A549 (cell line): ENCODE measurements at regions not wholly inside any gene's neighbourhood (a gene's known extent, or its start where the extent isn't known, plus 50 kb on each side); places are given as distances from the start of the nearest gene placed in this dataset.

Source experiments
- ATAC-seq, 2 experiments: fragments of 200-7000 bp in 1 of 2; fragments of >200 bp in 1 of 2; cut with Nextera tagmentation in 1 of 2; cut with Tn5 transposase in 1 of 2; 3 replicates each; pipeline versions ENCODE4 v1.8.0 to v1.9.1; 2018 to 2020; ENCODE audit warnings: mild to moderate bottlenecking in 1 of 2, moderate library complexity in 1 of 2
- CTCF ChIA-PET: fragments of 300-600 bp; sonication (Branson Sonifier 250); formaldehyde crosslinking; extraction: SDS; loops from one replicate; lab custom pipeline; 2021; ENCODE audit warnings: antibody characterized with exemption, inconsistent platforms; lab: Yijun Ruan, JAX
- POLR2A ChIA-PET: fragments of 350-600 bp; formaldehyde crosslinking; extraction: SDS; loops from one replicate; lab custom pipeline; 2021; ENCODE audit warnings: antibody characterized with exemption, inconsistent platforms; lab: Yijun Ruan, JAX
- DNase-seq, 2 experiments: peaks; one replicate each; pipeline versions ENCODE4 v3.0.0 to v3.0.0-alpha.2; 2011 to 2016; ENCODE audit warnings: low read depth in 1 of 2, low spot score in 1 of 2
- FAIRE-seq: peaks from 2 replicates; lab custom pipeline; 2011; peaks lifted over from hg19 to GRCh38; lab: Jason Lieb, UNC
- H3K27ac ChIP-seq, 2 experiments: fragments of >200 bp; sonication (Bioruptor Twin); formaldehyde crosslinking; 3 replicates each; pipeline ENCODE4 v1.5.1; 2016 to 2017
- H3K4me1 ChIP-seq: fragments of >200 bp; sonication (Bioruptor Twin); formaldehyde crosslinking; 3 replicates; pipeline ENCODE4 v1.6.1; 2016
- H3K4me2 ChIP-seq: fragments of >200 bp; sonication (Bioruptor Twin); formaldehyde crosslinking; 3 replicates; pipeline ENCODE4 v1.6.1; 2016
- H3K4me3 ChIP-seq: fragments of >200 bp; sonication (Bioruptor Twin); formaldehyde crosslinking; 3 replicates; pipeline ENCODE4 v1.5.1; 2016
- H3K9me3 ChIP-seq: fragments of >200 bp; sonication (Bioruptor Twin); formaldehyde crosslinking; 3 replicates; pipeline ENCODE4 v1.6.1; 2016
- ATOH8 ChIP-seq: fragments of 250-450 bp; sonication (Bioruptor Pico); IDR thresholded peaks from 2 replicates; pipeline ENCODE4 v1.5.0; 2020; ENCODE audit warnings: low read depth, mild to moderate bottlenecking, moderate library complexity
- BHLHE40 ChIP-seq: IDR thresholded peaks from 2 replicates; pipeline ENCODE4 v1.6.1; 2012; ENCODE audit warnings: low read depth, low read length, inconsistent platforms
- CEBPB ChIP-seq, 2 experiments: fragments of >200 bp in 1 of 2; sonication (Bioruptor Twin) in 1 of 2; formaldehyde crosslinking in 1 of 2; IDR thresholded peaks; 2 replicates each; pipeline ENCODE4 v1.6.1; 2012 to 2016
- CHD2 ChIP-seq: fragments of 150-350 bp; IDR thresholded peaks from 2 replicates; pipeline ENCODE4 v1.6.1; 2014; ENCODE audit warnings: low read length; ENCODE audit not compliant: partially characterized antibody
- CTCF ChIP-seq: fragments of >200 bp; sonication (Bioruptor Twin); formaldehyde crosslinking; IDR thresholded peaks from 3 replicates; pipeline ENCODE4 v1.5.1; 2016
- ELK1 ChIP-seq: fragments of 150-350 bp; IDR thresholded peaks from 2 replicates; pipeline ENCODE4 v1.6.1; 2014; ENCODE audit warnings: low read depth, mild to moderate bottlenecking, low read length
- EP300 ChIP-seq, 2 experiments: fragments of >200 bp; sonication (Bioruptor Twin); formaldehyde crosslinking; IDR thresholded peaks; 2 replicates in 1 of 2; 3 replicates in 1 of 2; pipeline ENCODE4 v1.6.1; 2016 to 2017
- GATA3 ChIP-seq: IDR thresholded peaks from 2 replicates; pipeline ENCODE4 v1.6.1; 2012; ENCODE audit warnings: borderline replicate concordance
- HDAC2 ChIP-seq: fragments of 200-600 bp; sonication (generic); IDR thresholded peaks from 2 replicates; pipeline ENCODE4 v1.6.1; 2016
- HEYL ChIP-seq: fragments of 250-450 bp; sonication (Bioruptor Pico); IDR thresholded peaks from 2 replicates; pipeline ENCODE4 v1.8.0; 2021; ENCODE audit warnings: mild to moderate bottlenecking, moderate library complexity
- HOXA7 ChIP-seq: fragments of 250-450 bp; sonication (Bioruptor Pico); IDR thresholded peaks from 2 replicates; pipeline ENCODE4 v1.5.0; 2020; ENCODE audit warnings: mild to moderate bottlenecking, moderate library complexity
- HOXB13 ChIP-seq: fragments of 250-450 bp; sonication (Bioruptor Pico); IDR thresholded peaks from 2 replicates; pipeline ENCODE4 v1.5.0; 2020; ENCODE audit warnings: low read depth, mild to moderate bottlenecking, moderate library complexity
- HOXB5 ChIP-seq: fragments of 250-450 bp; sonication (Bioruptor Pico); IDR thresholded peaks from 2 replicates; pipeline ENCODE4 v1.5.0; 2020; ENCODE audit warnings: mild to moderate bottlenecking, moderate library complexity
- JUNB ChIP-seq: fragments of >200 bp; sonication (Bioruptor Twin); formaldehyde crosslinking; IDR thresholded peaks from 2 replicates; pipeline ENCODE4 v1.6.1; 2016
- KDM5A ChIP-seq: fragments of 200-600 bp; sonication (generic); IDR thresholded peaks from 2 replicates; pipeline ENCODE4 v1.6.1; 2016; ENCODE audit warnings: antibody characterized with exemption, mild to moderate bottlenecking
- MAFK ChIP-seq: fragments of 450-650 bp; IDR thresholded peaks from 2 replicates; pipeline ENCODE4 v1.6.1; 2014; ENCODE audit not compliant: partially characterized antibody
- MAX ChIP-seq: IDR thresholded peaks from 2 replicates; pipeline ENCODE4 v1.6.1; 2012
- MAZ ChIP-seq: fragments of 150-350 bp; IDR thresholded peaks from 2 replicates; pipeline ENCODE4 v1.6.1; 2014; ENCODE audit warnings: antibody characterized with exemption, low read depth, low read length, borderline replicate concordance
- MYC ChIP-seq: IDR thresholded peaks from 2 replicates; pipeline ENCODE4 v1.6.1; 2012; ENCODE audit warnings: mild to moderate bottlenecking, inconsistent platforms, low read length, improper control_type of control experiment, borderline replicate concordance
- PHF8 ChIP-seq: fragments of 200-600 bp; sonication (generic); IDR thresholded peaks from 2 replicates; pipeline ENCODE4 v1.6.1; 2016; ENCODE audit warnings: low read depth, mild to moderate bottlenecking, antibody characterized with exemption, moderate library complexity, borderline replicate concordance
- POLR2A ChIP-seq: IDR thresholded peaks from 2 replicates; pipeline ENCODE4 v1.6.1; 2012; ENCODE audit warnings: mild to moderate bottlenecking, low read length
- RAD21 ChIP-seq, 2 experiments: fragments of >200 bp in 1 of 2; sonication (Bioruptor Twin) in 1 of 2; formaldehyde crosslinking in 1 of 2; IDR thresholded peaks in 1 of 2; conservative IDR thresholded peaks in 1 of 2; 2 replicates in 1 of 2; 3 replicates in 1 of 2; pipeline ENCODE4 v1.6.1; 2012 to 2018; ENCODE audit warnings: inconsistent platforms in 1 of 2
- RCOR1 ChIP-seq: fragments of 150-350 bp; IDR thresholded peaks from 2 replicates; pipeline ENCODE4 v1.6.1; 2014; ENCODE audit warnings: antibody characterized with exemption, low read length, low read depth
- RFX5 ChIP-seq: fragments of 450-650 bp; IDR thresholded peaks from 2 replicates; pipeline ENCODE4 v1.7.1; 2014; ENCODE audit warnings: antibody characterized with exemption, mild to moderate bottlenecking, moderate library complexity
- RNF2 ChIP-seq: fragments of 200-600 bp; sonication (generic); IDR thresholded peaks from 2 replicates; pipeline ENCODE4 v1.6.1; 2016; ENCODE audit warnings: low read depth, mild to moderate bottlenecking, antibody characterized with exemption, moderate library complexity, borderline replicate concordance
- SREBF2 ChIP-seq: fragments of 450-650 bp; IDR thresholded peaks from 2 replicates; pipeline ENCODE4 v1.6.1; 2014; ENCODE audit warnings: mild to moderate bottlenecking, moderate library complexity
- TFCP2L1 ChIP-seq: fragments of 250-450 bp; sonication (Bioruptor Pico); IDR thresholded peaks from 2 replicates; pipeline ENCODE4 v1.5.0; 2021; ENCODE audit warnings: mild to moderate bottlenecking
- TP53 ChIP-seq: fragments of 250-450 bp; sonication (Bioruptor Pico); IDR thresholded peaks from 2 replicates; pipeline ENCODE4 v1.5.0; 2021; ENCODE audit warnings: mild to moderate bottlenecking, moderate library complexity
- ZNF302 ChIP-seq: fragments of 250-450 bp; sonication (Bioruptor Pico); IDR thresholded peaks from 2 replicates; pipeline ENCODE4 v1.9.0; 2021; ENCODE audit warnings: inconsistent platforms, mild to moderate bottlenecking, moderate library complexity
- ZSCAN20 ChIP-seq: fragments of 250-450 bp; sonication (Bioruptor Pico); IDR thresholded peaks from 2 replicates; pipeline ENCODE4 v1.8.0; 2022; ENCODE audit warnings: mild to moderate bottlenecking, moderate library complexity
- WGBS: methylation state at CpG from one replicate; pipeline ENCODE4 v1.1.6; 2017; ENCODE audit errors: missing lambda C conversion rate; 5-methylcytosine and 5-hydroxymethylcytosine counted together
- TF ChIP-seq, protein P1 (sequence below): fragments of 450-650 bp; IDR thresholded peaks from 2 replicates; pipeline ENCODE4 v1.6.1; 2014; ENCODE audit warnings: antibody characterized with exemption

DNA sequence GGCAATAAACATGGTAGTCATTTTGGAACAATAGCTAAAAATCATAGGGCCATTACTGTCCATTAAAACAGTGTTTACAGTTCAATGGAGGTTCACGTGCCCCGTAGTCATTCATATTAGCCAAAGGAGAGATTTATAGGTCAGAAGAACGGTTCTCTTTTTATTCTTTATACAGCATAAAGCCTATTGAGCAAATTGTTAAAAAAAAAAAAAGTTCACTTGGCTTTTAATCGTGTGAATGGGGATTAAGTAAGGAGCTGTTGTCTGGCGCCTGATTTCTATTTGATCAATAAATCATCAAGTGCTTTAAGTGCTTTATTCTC is 69.1 kb upstream of the TBCA start:
- ChIA-PET CTCF (interaction anchor here (0.8 kb wide), 1 partner anchor 134 kb away, joined by 3 read pairs; no protein-coding TSS in a partner anchor), POLR2A (no interaction called here)
- no peak overlapping the region for H3K27ac ChIP-seq
- no peak for TF ChIP-seq MYC
- no peak for TF ChIP-seq HDAC2
- TF ChIP-seq MAX, result no peak
- TF ChIP-seq RAD21 (conservative IDR thresholded peaks at IDR 0.05 in 1 of 2, IDR thresholded peaks at IDR 0.05 in 1 of 2), result no peak
- TF ChIP-seq MAFK, result no peak
- TF ChIP-seq EP300 (IDR thresholded peaks at IDR 0.05), result no peak
- no peak for TF ChIP-seq ELK1
- TF ChIP-seq GATA3, result no peak
- no peak for TF ChIP-seq BHLHE40
- no peak for TF ChIP-seq RCOR1
- TF ChIP-seq HOXB5 (CRISPR knock-in tag), result no peak
- no peak for TF ChIP-seq CHD2
- no peak for TF ChIP-seq ZNF302 (CRISPR knock-in tag)
- no peak for TF ChIP-seq RNF2
- TF ChIP-seq TP53 (CRISPR knock-in tag), result no peak
- no peak for TF ChIP-seq TFCP2L1 (CRISPR knock-in tag)
- no peak for TF ChIP-seq POLR2A
- no peak for TF ChIP-seq CEBPB (IDR thresholded peaks at IDR 0.05)
- H3K4me2 ChIP-seq, result no peak overlapping the region
- DNase-seq (no peak), ATAC-seq (no peak), FAIRE-seq (no peak)
- no peak overlapping the region for H3K4me3 ChIP-seq
- no peaks in the 10 kb centered on the region for H3K4me1 ChIP-seq
- WGBS, result 79% methylated on average over 5 of the region's 5 CpGs
- H3K9me3 ChIP-seq, result no peaks in the 10 kb centered on the region

GRCh38 chr5:77844623-77845323 is 68.6 kb upstream of the TBCA start:
- no peak overlapping the region for H3K4me2 ChIP-seq
- no peak overlapping the region for H3K27ac ChIP-seq
- ATAC-seq (no peak), DNase-seq (no peak), FAIRE-seq (no peak)
- H3K4me1 ChIP-seq, result no peaks in the 10 kb centered on the region
- TF ChIP-seq, protein P1, sequence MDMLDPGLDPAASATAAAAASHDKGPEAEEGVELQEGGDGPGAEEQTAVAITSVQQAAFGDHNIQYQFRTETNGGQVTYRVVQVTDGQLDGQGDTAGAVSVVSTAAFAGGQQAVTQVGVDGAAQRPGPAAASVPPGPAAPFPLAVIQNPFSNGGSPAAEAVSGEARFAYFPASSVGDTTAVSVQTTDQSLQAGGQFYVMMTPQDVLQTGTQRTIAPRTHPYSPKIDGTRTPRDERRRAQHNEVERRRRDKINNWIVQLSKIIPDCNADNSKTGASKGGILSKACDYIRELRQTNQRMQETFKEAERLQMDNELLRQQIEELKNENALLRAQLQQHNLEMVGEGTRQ, result no peak
- TF ChIP-seq HEYL (CRISPR knock-in tag) (no peak), EP300 (IDR thresholded peaks at IDR 0.05) (no peak), MAFK (no peak), HOXB13 (no peak), JUNB (no peak), SREBF2 (no peak), RFX5 (no peak), HOXA7 (no peak), RAD21 (conservative IDR thresholded peaks at IDR 0.05 in 1 of 2, IDR thresholded peaks at IDR 0.05 in 1 of 2) (no peak), TP53 (CRISPR knock-in tag) (no peak), ATOH8 (no peak), CHD2 (no peak), PHF8 (no peak), ZSCAN20 (CRISPR knock-in tag) (no peak), GATA3 (no peak), MAZ (no peak), POLR2A (no peak), KDM5A (no peak), CTCF (no peak)
- H3K9me3 ChIP-seq, result no peaks in the 10 kb centered on the region
- ChIA-PET CTCF (interaction anchor here (0.8 kb wide), 1 partner anchor 134 kb away, joined by 3 read pairs; no protein-coding TSS in a partner anchor), POLR2A (no interaction called here)
- WGBS, result 79% methylated on average over 46 of the region's 48 CpGs
- H3K4me3 ChIP-seq, result no peak overlapping the region
